HG02870 (cell line): ENCODE measurements at regions not wholly inside any gene's neighbourhood (a gene's known extent, or its start where the extent isn't known, plus 50 kb on each side); places are given as distances from the start of the nearest gene placed in this dataset.

Experiments used
- ATAC-seq: cut with Tn5 transposase; IDR thresholded peaks from one replicate; pipeline ENCODE4 v1.9.1; 2021; ENCODE audit warnings: mild to moderate bottlenecking, moderate library complexity; ENCODE audit not compliant: unreplicated experiment

- no peak for ATAC-seq
These were observed 52.6 kb upstream of the OLFM4 start for GRCh38 chr13:52975969-52976368.

- no peak for ATAC-seq
These were observed 53.5 kb upstream of the OLFM4 start for GRCh38 chr13:52975161-52975560.

DNA sequence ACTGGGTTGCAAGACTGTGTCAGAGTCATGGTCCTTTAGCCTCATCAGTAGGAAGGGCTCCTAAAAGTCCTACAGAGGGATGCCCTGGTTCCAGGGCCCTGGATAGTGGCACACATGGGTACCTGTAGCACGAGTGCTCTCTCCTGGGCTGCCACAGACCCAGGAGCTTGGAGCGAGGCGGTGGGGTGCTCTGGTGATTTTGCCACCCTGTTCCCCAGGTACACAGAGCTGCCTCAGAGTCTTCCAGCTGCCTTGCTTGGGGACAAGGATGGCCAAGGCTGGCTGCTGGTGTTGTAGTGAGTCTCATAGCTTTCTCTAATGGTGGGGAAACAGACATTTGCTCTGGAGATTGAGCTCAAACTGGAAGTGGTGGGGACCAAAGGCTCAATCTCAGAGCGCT lies 53.9 kb upstream of the OLFM4 start:
- ATAC-seq, result no peak

DNA sequence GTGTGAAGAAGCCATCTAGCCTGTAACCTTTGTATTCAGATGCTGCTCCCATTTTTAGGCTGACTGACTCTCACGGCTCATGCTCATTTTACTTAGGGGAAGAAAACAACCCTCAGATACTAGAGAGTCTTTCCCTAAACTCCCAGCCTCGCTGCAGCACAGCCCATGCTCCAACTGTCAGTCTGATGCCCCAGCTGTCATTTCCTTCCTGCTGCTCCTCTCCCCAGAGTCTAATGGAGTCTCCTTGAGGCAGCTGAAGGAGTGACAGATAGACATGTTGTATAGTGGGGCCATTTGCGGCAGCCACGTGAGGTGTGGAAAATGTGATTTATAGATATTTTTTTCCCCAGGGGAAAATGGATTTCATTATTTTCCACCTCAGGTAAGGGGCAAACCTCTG lies 59.2 kb upstream of the OLFM4 start:
- ATAC-seq, result no peak

DNA sequence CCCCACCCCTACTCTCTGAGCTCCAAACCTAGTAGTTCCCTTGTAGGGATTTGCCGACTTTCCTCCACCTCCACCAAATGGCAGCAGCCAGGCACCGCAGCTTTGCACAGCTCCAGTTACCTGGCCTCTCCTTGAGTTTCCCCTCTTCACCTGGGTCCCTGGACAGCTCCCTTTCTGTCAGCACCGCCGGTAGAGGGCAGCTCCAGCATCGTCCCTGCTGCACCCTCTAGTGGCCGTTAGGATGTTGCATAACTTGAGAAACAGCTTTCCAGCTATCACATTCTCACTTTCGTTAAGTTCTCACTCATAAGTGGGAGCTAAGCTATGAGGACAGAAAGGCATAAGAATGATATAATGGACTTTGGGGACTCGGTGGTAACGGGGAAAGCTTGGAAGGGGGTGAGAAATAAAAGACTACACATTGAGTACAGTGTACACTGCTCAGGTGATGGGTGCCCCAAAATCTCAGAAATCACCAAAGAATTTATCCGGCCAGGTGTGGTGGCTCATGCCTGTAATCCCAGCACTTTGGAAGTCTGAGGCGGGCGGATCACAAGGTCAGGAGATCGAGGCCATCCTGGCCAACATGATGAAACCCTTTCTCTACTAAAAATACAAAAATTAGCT lies 60.4 kb upstream of the OLFM4 start:
- peak; percentile 100 for ATAC-seq

- no peak for ATAC-seq
These were observed 66.6 kb upstream of the OLFM4 start for GRCh38 chr13:52961987-52962386.

DNA sequence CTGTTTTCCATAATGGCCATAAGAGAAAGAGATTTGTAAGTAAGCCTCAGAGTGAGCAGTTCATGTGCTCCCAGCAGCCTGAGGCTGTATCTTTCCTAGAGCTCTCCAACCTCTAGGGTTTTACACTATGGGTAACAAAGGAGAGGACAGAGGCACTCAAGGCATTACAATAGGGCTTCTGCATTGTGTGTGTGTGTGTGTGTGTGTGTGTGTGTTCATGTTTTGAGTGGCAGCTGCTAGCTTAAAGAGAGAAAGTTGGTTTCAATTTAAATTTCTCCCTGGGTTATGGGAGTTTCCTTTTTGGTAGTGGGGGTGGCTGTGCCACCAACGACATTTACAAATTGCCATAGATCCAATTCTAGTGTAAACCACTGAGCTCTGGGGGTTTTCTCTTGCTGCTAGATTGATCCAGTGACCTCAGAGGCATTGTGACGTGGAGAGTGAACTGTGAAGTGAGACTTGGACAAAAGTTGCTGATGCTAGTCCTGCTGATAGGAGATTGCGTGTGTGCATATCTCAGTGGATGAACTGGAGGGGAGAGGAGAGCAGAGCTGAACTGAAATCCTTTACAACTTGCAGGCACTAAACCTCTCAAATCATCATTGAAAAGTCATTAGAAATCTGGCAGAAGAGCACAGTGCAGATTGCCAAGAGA lies 67.2 kb upstream of the OLFM4 start:
- ATAC-seq, result no peak

DNA sequence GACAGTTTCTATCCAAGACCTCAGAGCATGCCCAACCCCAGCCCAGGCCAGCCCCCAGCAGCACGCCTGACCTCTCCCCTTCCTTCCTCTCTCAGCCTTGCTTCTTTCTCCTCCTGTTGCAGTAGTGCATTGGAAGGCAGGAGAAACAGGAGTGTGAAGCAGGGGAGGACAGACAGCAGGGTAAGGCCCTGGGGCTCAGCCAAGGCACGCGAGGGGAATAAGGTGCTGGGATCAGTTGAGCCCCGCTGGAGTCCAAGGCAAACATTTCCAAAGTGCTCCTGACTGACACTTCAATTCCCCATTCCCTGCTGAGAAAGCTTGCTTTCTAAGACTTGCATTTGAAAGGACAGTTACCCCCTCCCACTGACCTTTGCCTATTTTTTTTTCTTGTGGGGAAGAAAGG lies 73.1 kb upstream of the OLFM4 start:
- no peak for ATAC-seq

GRCh38 chr13:52954838-52955237 lies 73.8 kb upstream of the OLFM4 start:
- ATAC-seq, result no peak

DNA sequence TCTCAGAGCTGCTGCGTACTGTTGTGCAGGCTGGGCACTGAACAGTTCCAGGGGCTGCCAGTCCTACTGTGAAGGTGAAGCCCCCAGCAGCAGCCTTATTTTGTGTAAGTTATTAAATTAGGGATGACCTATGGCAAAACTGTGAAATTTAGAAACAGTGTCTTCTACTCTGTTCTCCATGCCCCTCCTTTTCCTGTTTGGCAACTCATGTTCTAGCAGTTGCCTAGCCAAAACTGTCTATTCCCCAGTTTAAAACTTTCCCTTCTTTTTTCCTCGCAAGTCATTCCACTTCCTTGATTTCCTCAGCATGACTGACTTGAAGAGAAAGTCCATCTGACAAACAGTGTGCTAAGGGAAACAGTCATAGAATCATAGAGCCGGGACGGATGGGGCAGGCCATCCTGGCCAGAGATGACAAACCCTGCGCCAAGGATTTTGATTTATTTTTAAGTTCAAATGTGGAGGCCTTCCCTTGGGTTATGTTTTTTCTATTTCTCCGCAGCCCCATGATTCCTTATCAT lies 78.1 kb upstream of the OLFM4 start:
- ATAC-seq, result no peak

DNA sequence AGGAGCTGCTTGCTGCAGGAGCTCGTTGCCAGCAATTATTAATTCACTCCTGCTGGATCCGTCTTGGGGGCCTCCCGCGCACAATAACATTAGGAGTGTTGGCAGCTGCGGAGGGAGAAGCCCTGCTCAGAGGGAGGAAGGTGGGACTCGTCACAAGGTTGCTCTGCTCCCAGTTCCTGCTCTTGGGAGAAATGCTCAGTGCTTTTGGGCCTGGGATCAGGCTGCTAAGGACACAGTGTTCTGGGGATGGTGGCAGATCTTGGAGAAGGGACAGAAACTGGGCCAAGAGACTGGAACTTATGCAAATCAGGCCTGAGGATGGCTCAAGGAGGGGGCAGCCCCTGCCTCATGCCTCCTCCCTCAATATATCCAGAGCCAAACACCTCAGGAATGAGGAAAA lies 78.9 kb upstream of the OLFM4 start:
- ATAC-seq, result no peak

DNA sequence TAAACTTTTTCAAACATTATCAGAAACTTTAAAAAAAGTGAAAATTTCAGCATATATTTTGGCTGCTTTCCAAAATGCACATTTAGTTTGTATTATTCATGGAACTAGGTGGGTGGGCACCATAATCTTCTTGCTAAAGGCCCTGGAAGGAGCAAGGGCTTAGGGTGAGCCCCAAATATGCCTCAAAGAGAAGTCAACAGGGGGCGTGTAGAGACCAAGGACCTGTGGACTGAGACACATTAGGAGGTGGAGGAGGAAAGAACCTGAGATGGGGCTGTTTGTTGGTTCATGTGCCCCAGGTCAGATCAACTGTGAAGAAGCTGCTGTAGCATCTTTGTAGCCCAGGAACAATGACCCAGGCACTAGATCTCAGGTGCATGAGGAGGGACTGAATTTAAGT lies 79.6 kb upstream of the OLFM4 start:
- no peak for ATAC-seq

GRCh38 chr13:52947921-52948373 lies 80.7 kb upstream of the OLFM4 start:
- ATAC-seq, result no peak

GRCh38 chr13:52945348-52945747 lies 83.3 kb upstream of the OLFM4 start:
- no peak for ATAC-seq

GRCh38 chr13:52944697-52945096 lies 83.9 kb upstream of the OLFM4 start:
- no peak for ATAC-seq

DNA sequence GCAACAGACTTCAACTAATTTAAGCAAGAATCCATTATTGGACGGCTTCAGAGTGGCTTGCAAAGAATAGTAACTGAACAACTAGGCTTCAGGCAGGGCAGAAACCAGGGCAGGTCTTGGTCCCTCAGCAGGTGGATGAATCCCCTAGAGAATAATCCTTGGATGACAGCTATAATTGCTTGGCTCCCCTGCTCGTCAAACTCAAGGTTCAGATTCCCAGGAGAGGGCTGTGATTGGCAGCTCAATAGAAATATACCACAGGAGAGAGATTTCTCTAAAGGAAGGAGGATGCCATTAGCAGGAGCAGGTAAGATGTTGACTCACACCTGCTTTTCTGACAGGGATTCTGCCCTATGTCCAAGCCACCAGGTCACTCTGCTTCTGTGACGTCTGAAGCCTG lies 89.6 kb upstream of the PCDH8 start:
- ATAC-seq, result no peak

- no peak for ATAC-seq
These were observed 88.4 kb upstream of the PCDH8 start for GRCh38 chr13:52936806-52937205.

DNA sequence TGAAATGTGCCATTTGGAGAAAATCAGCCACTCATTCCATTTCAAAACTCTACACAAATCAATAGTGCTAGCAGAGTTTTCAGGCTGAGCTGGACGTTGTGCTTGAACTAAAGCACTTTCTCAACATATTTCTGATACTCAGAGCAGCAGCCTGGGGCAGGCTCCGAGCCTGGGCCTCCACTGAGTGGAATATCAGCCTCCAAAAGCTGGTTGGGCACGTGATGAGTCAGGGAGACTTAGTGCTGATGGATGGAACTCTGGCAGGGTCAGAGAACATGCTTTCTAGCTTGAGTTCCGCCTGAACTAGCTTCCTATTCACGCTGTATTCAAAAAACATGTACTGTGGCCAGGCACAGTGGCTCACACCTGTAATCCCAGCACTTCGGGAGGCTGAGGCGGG lies 85.8 kb upstream of the PCDH8 start:
- no peak for ATAC-seq

- ATAC-seq, result no peak
These were observed 85.2 kb upstream of the PCDH8 start for GRCh38 chr13:52933547-52934210.

GRCh38 chr13:52933099-52933498 lies 84.7 kb upstream of the PCDH8 start:
- ATAC-seq, result no peak

DNA sequence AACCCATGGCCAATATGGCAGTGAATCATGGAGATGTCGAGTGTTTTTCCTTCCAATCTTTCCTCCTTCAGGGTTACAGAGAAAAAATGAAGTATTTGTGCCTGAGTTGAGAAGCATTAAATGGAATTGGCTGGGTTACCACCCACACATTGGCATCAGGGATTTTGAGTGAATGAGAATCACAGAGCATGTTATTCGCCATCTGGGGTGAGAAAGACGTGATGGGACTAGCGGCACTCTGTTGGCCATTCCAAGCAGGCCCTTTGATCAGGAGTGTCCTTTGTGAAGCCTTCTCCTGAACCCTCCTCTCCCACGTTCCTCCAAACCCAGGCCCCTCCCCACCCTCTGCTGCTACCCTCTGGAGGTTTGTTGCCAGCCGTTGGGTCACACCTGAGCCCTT lies 84.2 kb upstream of the PCDH8 start:
- no peak for ATAC-seq
